ENCODE measurements at regions not wholly inside any gene's neighbourhood (a gene's known extent, or its start where the extent isn't known, plus 50 kb on each side); places are given as distances from the start of the nearest gene placed in this dataset.
A peak's percentile ranks its signal among the peaks of the same experiment; 100 is the strongest.

- peak; percentile 56 for DNase-seq (ENCODE audit: low read depth)
- H3K4me3 ChIP-seq (ENCODE audit: low read depth, low read length), result no peak overlapping the region
These were observed 302.9 kb downstream of the TLE3 start for GRCh38 chr15:69794645-69795469.

GRCh38 chr15:69795601-69796000 is 302.1 kb downstream of the TLE3 start:
- DNase-seq (ENCODE audit: low read depth), result no peak
- no peak overlapping the region for H3K4me3 ChIP-seq (ENCODE audit: low read depth, low read length)
- TF ChIP-seq, protein P1, sequence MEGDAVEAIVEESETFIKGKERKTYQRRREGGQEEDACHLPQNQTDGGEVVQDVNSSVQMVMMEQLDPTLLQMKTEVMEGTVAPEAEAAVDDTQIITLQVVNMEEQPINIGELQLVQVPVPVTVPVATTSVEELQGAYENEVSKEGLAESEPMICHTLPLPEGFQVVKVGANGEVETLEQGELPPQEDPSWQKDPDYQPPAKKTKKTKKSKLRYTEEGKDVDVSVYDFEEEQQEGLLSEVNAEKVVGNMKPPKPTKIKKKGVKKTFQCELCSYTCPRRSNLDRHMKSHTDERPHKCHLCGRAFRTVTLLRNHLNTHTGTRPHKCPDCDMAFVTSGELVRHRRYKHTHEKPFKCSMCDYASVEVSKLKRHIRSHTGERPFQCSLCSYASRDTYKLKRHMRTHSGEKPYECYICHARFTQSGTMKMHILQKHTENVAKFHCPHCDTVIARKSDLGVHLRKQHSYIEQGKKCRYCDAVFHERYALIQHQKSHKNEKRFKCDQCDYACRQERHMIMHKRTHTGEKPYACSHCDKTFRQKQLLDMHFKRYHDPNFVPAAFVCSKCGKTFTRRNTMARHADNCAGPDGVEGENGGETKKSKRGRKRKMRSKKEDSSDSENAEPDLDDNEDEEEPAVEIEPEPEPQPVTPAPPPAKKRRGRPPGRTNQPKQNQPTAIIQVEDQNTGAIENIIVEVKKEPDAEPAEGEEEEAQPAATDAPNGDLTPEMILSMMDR (IDR thresholded peaks at IDR 0.05; ENCODE audit: insufficient read depth, low read length), result no peak

More at GRCh38 chr15:69794645-69795469, 302.9 kb downstream of the TLE3 start:
- TF ChIP-seq, protein P1 (IDR thresholded peaks at IDR 0.05; ENCODE audit: insufficient read depth, low read length), result no peak

GRCh38 chr15:69797051-69797595 is 300.6 kb downstream of the TLE3 start:
- H3K4me3 ChIP-seq (ENCODE audit: low read depth, low read length), result no peak overlapping the region
- TF ChIP-seq, protein P1 (IDR thresholded peaks at IDR 0.05; ENCODE audit: insufficient read depth, low read length), result no peak
- DNase-seq (ENCODE audit: low read depth), result no peak

- no peak for DNase-seq (ENCODE audit: low read depth)
- no peak overlapping the region for H3K4me3 ChIP-seq (ENCODE audit: low read depth, low read length)
- TF ChIP-seq, protein P1 (IDR thresholded peaks at IDR 0.05; ENCODE audit: insufficient read depth, low read length), result no peak
These were observed 300.1 kb downstream of the TLE3 start for GRCh38 chr15:69797615-69798014.

DNA sequence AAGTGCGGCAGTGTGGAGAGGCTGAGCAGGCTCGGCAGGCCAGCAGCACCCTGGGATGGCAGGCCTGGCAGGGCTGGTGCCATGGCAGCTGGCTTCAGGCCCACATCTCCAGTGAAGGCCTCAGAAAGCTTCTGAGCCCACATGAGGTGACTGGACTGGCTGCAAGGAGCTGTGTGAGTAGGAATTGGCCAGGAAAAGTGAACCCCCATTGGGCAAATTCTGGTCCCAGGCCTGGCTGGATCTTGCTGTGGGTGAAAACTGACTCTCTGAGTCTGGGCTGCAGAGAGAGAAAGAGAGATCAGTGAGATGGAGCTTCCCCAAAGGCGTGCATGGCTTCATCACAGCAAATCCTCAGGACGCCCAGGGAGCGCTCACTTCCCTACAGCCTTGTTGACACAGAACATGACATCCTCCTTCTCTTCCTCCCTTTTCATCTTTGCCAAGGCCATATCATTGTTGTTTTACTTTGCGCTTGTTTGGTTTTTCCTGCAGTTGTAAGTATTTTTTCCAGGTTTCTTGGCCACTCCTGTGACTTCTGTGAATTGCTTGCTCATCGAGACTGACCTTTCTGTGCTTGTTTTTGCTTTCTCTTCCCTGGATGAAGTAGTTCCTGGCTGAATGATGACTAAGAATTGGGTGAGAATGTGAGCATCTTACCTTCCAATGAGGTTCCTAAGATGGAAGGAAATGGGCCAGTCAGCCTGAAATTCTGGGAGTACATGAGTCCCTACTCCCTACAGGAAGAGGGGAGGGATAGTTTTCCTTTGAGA is 299.1 kb downstream of the TLE3 start:
- TF ChIP-seq, protein P1 (IDR thresholded peaks at IDR 0.05; ENCODE audit: insufficient read depth, low read length), result no peak
- peak; percentile 17 for DNase-seq (ENCODE audit: low read depth)
- H3K4me3 ChIP-seq (ENCODE audit: low read depth, low read length), result no peak overlapping the region

GRCh38 chr15:69801144-69801543 is 296.6 kb downstream of the TLE3 start:
- H3K4me3 ChIP-seq (ENCODE audit: low read depth, low read length), result no peak overlapping the region
- no peak for DNase-seq (ENCODE audit: low read depth)
- TF ChIP-seq, protein P1 (IDR thresholded peaks at IDR 0.05; ENCODE audit: insufficient read depth, low read length), result no peak
